ENCODE measurements at regions not wholly inside any gene's neighbourhood (a gene's known extent, or its start where the extent isn't known, plus 50 kb on each side); places are given as distances from the start of the nearest gene placed in this dataset.

DNA sequence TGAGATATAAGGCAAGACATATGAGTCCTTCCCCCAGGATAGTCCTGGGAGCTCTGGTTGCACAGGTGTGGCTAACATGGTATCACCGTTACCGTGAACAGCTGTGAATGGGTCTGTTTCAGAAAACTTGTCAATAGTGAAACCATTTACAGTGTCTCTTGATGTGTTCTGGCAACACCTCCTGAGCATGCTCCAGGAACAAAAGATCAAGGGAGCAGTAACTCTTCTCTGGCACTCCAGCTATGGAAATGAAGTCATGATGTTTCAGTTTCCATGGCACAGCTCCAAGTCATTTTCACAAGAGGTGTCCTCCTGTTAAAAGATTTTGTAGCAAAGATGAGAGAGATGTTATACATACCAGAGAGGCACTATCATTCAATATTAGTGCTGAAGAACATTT lies 253.7 kb downstream of the SNAPC1 start:
- TF ChIP-seq, protein P1, sequence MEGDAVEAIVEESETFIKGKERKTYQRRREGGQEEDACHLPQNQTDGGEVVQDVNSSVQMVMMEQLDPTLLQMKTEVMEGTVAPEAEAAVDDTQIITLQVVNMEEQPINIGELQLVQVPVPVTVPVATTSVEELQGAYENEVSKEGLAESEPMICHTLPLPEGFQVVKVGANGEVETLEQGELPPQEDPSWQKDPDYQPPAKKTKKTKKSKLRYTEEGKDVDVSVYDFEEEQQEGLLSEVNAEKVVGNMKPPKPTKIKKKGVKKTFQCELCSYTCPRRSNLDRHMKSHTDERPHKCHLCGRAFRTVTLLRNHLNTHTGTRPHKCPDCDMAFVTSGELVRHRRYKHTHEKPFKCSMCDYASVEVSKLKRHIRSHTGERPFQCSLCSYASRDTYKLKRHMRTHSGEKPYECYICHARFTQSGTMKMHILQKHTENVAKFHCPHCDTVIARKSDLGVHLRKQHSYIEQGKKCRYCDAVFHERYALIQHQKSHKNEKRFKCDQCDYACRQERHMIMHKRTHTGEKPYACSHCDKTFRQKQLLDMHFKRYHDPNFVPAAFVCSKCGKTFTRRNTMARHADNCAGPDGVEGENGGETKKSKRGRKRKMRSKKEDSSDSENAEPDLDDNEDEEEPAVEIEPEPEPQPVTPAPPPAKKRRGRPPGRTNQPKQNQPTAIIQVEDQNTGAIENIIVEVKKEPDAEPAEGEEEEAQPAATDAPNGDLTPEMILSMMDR (IDR thresholded peaks at IDR 0.05), result no peak
- TF ChIP-seq EZH2 (IDR thresholded peaks at IDR 0.05; ENCODE audit: borderline replicate concordance, insufficient read depth, low read depth, low read length, poor library complexity, severe bottlenecking), result no peak
